Tibial artery (tissue), 4 donors: ENCODE measurements at regions not wholly inside any gene's neighbourhood (a gene's known extent, or its start where the extent isn't known, plus 50 kb on each side); places are given as distances from the start of the nearest gene placed in this dataset.

Source experiments
- DNase-seq, 2 donors: peaks; one replicate each; pipeline ENCODE4 v3.0.0-alpha.2; 2019
- H3K27ac ChIP-seq, 2 donors: fragments of 200-600 bp; sonication (generic) in 1 of 2; 1 replicate in 1 of 2; 2 replicates in 1 of 2; pipeline ENCODE4 v1.5.1; 2018 to 2019; ENCODE audit warnings: mild to moderate bottlenecking in 1 of 2
- H3K27me3 ChIP-seq, 2 donors: fragments of 200-600 bp; sonication (generic) in 1 of 2; one replicate each; pipeline versions ENCODE4 v1.5.1 to v1.6.0; 2016 to 2019
- H3K36me3 ChIP-seq, 3 donors: fragments of 200-600 bp; sonication (generic) in 2 of 3; one replicate each; pipeline ENCODE4 v1.5.1; 2016 to 2019; ENCODE audit warnings: mild to moderate bottlenecking in 2 of 3
- H3K4me1 ChIP-seq, 4 donors: fragments of 200-600 bp; sonication (generic) in 2 of 4; 1 replicate in 3 of 4; 2 replicates in 1 of 4; pipeline ENCODE4 v1.5.1; 2016 to 2019
- H3K4me3 ChIP-seq, 2 donors: fragments of 200-600 bp; sonication (generic) in 1 of 2; 1 replicate in 1 of 2; 2 replicates in 1 of 2; pipeline ENCODE4 v1.5.1; 2018 to 2019; ENCODE audit warnings: mild to moderate bottlenecking in 2 of 2
- H3K9me3 ChIP-seq, 3 donors: fragments of 200-600 bp; sonication (generic) in 1 of 3; one replicate each; pipeline ENCODE4 v1.5.1; 2016 to 2019
- CTCF ChIP-seq, 2 experiments: fragments of 200-600 bp in 1 of 2; fragments of 450-650 bp in 1 of 2; IDR thresholded peaks; one replicate each; pipeline ENCODE4 v1.5.1; 2017 to 2019; ENCODE audit warnings: antibody characterized with exemption in 2 of 2, mild to moderate bottlenecking in 1 of 2, moderate library complexity in 1 of 2
- intact Hi-C: fragments of 100-400 bp; cut with DNase I; formaldehyde crosslinking; loops from one replicate; pipeline ENCODE4 v1.15.0; 2023; ENCODE audit warnings: low total_unique reads

DNA sequence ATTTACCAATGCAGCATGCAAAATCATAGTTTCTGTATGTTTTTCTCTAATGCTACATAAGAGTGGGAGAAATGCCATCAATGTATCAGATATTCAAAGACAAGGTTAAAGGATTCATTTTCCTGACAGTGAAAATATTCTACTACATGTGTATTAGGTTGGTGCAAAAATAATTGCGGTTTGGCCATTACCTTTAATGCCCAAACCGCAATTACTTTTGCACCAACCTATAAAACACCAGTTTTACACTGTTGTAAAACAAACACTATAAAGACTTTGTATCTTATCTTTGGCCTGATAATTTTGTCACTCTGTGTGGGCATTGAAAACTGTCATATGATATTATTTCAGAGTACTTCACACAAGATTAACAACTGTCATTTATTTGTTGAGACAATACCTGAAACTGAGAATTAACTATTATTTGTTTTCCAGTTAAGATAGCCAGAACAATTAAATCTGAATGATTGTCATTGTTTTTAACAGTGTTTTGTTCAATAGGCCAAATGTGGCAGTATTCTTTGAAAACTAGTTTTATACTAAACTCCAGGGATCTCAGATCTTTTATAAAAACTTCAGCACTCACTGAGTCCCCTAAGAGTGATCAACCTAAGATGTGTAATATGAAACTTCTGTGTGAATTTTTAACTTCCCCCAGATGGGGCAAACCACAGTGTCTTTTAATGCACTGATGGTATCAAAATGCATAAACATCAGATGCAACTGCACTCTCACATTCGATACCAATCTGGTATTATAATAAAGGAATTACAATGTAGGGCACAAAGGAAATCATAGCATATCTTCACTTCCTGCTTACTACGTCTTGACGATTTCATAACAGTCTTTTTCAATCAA is 53.8 kb upstream of the FBN2 start:
- no peaks in the 10 kb centered on the region for H3K36me3 ChIP-seq
- TF ChIP-seq CTCF (IDR thresholded peaks at IDR 0.05) = no peak
- DNase-seq = no peak
- intact Hi-C loops = no loop called here
- no peak overlapping the region for H3K4me3 ChIP-seq
- H3K9me3 ChIP-seq = no peaks in the 10 kb centered on the region
- H3K27ac ChIP-seq = no peak overlapping the region
- H3K4me1 ChIP-seq = no peaks in the 10 kb centered on the region
- H3K27me3 ChIP-seq = no peaks in the 10 kb centered on the region

DNA sequence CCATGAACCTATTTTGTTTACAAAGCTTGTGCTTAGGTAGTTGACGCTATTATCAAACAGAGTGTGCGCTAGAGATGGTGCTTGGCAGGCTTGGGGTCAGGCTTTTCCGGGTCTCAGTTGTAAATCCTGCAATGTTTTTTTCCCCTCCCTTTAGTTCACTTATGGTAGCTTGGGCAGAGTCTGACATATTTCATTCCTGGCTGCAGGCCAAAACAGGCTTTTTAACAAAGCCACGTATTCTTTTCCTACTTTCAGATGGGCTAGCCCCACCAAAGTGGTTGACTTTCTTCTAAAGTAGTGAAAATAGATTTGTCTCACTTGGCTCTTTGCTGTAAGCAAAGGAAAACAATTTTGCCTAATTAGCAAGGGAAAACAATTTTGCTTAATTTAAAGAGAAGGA is 58.0 kb upstream of the FBN2 start:
- no peak for DNase-seq
- TF ChIP-seq CTCF (IDR thresholded peaks at IDR 0.05) = no peak
- Histone ChIP-seq H3K9me3 (no peaks in the 10 kb centered on the region), H3K27me3 (no peaks in the 10 kb centered on the region), H3K4me1 (no peaks in the 10 kb centered on the region), H3K27ac (no peak overlapping the region), H3K4me3 (no peak overlapping the region), H3K36me3 (no peaks in the 10 kb centered on the region)
- intact Hi-C loops = no loop called here

GRCh38 chr5:128597156-128597555 is 59.1 kb upstream of the FBN2 start:
- Histone ChIP-seq H3K36me3 (no peaks in the 10 kb centered on the region), H3K4me1 (no peaks in the 10 kb centered on the region), H3K27ac (no peak overlapping the region), H3K4me3 (no peak overlapping the region), H3K27me3 (no peaks in the 10 kb centered on the region), H3K9me3 (no peaks in the 10 kb centered on the region)
- DNase-seq = no peak
- intact Hi-C loops = no loop called here
- no peak for TF ChIP-seq CTCF (IDR thresholded peaks at IDR 0.05)

- H3K4me1 ChIP-seq = no peaks in the 10 kb centered on the region
- TF ChIP-seq CTCF (IDR thresholded peaks at IDR 0.05) = no peak
- intact Hi-C loops = no loop called here
- DNase-seq = no peak
- H3K9me3 ChIP-seq = peaks cover 0 to 10% (median 9%) of the 10 kb centered on the region in 3 donors
- H3K27me3 ChIP-seq = no peaks in the 10 kb centered on the region
- H3K4me3 ChIP-seq = no peak overlapping the region
- H3K27ac ChIP-seq = no peak overlapping the region
- no peaks in the 10 kb centered on the region for H3K36me3 ChIP-seq
These were observed 75.1 kb upstream of the FBN2 start for GRCh38 chr5:128613128-128613527.

DNA sequence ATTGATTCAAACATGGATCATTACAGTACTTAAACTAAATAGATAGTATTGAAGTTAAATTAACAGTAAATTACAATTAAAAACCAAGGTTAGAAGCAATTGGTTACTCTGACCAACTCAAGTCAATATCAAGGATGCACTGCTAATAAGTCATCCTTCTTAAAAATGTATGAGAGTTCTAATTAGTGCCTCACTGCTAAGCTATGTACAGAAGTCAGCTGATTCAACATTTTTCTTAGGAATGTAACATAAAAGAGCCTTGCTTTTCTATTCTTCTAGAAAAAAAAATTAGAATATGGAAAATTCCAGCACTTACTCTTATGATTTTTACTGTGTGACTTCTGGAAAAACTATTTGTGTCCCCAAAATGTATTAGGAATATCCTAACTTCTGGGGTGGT is 75.7 kb upstream of the FBN2 start:
- intact Hi-C loops = no loop called here
- DNase-seq = no peak
- no peaks in the 10 kb centered on the region for H3K27me3 ChIP-seq
- no peak overlapping the region for H3K4me3 ChIP-seq
- no peak for TF ChIP-seq CTCF (IDR thresholded peaks at IDR 0.05)
- no peaks in the 10 kb centered on the region for H3K4me1 ChIP-seq
- H3K36me3 ChIP-seq = no peaks in the 10 kb centered on the region
- H3K27ac ChIP-seq = no peak overlapping the region
- H3K9me3 ChIP-seq = peaks cover 0 to 4% (median 4%) of the 10 kb centered on the region in 3 donors
